ENCODE measurements at regions not wholly inside any gene's neighbourhood (a gene's known extent, or its start where the extent isn't known, plus 50 kb on each side); places are given as distances from the start of the nearest gene placed in this dataset.

DNA sequence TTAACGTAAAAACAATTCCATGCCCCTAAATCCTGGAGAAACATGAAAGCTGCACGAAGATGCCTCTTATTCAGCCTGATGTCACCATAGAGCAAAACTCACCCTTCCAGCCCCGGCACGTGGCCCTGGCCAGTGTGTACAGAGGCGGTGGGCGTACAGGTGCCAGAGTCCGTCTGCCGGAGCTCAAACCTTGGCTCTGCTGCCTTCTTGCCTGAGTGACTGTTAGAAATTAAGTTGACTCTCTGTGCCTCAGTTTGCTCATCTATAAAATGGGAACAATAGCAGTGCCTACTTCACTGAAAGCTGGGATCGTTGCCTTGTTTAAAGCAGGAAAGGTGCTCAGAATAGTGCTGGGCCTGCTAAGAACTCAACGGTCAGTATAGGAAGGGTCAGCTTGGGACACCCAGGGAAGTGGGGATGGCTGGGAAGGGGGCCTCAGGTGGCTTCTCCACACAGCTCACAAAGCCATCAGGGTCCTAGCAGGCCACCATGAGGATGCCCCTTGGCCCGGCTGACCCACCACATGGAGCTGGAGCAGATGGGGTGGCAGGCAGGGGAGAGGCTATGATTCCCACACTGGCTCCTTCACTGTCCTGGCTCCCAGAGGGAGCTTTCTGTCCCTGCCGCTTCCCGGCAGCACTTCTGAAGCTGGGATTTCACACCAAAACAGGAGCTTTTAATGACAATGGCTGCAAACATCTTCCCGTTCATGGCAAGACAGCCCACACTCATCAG is 237.2 kb downstream of the NPHP4 start:
- ChIA-PET CTCF (no interaction called here), POLR2A (no interaction called here)
- no peak for DNase-seq (ENCODE audit: extremely low spot score)
- TF ChIP-seq ARNT (IDR thresholded peaks at IDR 0.05) (no peak), NFRKB (IDR thresholded peaks at IDR 0.05) (no peak), SUZ12 (IDR thresholded peaks at IDR 0.05) (no peak), PKNOX1 (IDR thresholded peaks at IDR 0.05) (no peak), ELF4 (IDR thresholded peaks at IDR 0.05) (no peak), LEF1 (IDR thresholded peaks at IDR 0.05; ENCODE audit: borderline replicate concordance) (no peak), CTBP1 (IDR thresholded peaks at IDR 0.05; ENCODE audit: borderline replicate concordance) (no peak), FOXM1 (IDR thresholded peaks at IDR 0.05; ENCODE audit: borderline replicate concordance) (no peak), BHLHE40 (IDR thresholded peaks at IDR 0.05; ENCODE audit: borderline replicate concordance) (no peak)

GRCh38 chr1:5753549-5754421 is 238.4 kb downstream of the NPHP4 start:
- TF ChIP-seq SUZ12 (IDR thresholded peaks at IDR 0.05): no peak
- no peak for TF ChIP-seq L3MBTL2 (conservative IDR thresholded peaks at IDR 0.05)
- no peak for TF ChIP-seq LEF1 (IDR thresholded peaks at IDR 0.05; ENCODE audit: borderline replicate concordance)
- TF ChIP-seq ELF4 (IDR thresholded peaks at IDR 0.05): no peak
- TF ChIP-seq FOXK2 (IDR thresholded peaks at IDR 0.05): no peak
- TF ChIP-seq TARDBP (IDR thresholded peaks at IDR 0.05): no peak
- TF ChIP-seq ARNT (IDR thresholded peaks at IDR 0.05): no peak
- TF ChIP-seq FOXM1 (IDR thresholded peaks at IDR 0.05; ENCODE audit: borderline replicate concordance): no peak
- TF ChIP-seq SP1 (IDR thresholded peaks at IDR 0.05): no peak
- no peak for TF ChIP-seq BHLHE40 (IDR thresholded peaks at IDR 0.05; ENCODE audit: borderline replicate concordance)
- no peak for DNase-seq (ENCODE audit: extremely low spot score)
- ChIA-PET POLR2A (no interaction called here), CTCF (no interaction called here)

DNA sequence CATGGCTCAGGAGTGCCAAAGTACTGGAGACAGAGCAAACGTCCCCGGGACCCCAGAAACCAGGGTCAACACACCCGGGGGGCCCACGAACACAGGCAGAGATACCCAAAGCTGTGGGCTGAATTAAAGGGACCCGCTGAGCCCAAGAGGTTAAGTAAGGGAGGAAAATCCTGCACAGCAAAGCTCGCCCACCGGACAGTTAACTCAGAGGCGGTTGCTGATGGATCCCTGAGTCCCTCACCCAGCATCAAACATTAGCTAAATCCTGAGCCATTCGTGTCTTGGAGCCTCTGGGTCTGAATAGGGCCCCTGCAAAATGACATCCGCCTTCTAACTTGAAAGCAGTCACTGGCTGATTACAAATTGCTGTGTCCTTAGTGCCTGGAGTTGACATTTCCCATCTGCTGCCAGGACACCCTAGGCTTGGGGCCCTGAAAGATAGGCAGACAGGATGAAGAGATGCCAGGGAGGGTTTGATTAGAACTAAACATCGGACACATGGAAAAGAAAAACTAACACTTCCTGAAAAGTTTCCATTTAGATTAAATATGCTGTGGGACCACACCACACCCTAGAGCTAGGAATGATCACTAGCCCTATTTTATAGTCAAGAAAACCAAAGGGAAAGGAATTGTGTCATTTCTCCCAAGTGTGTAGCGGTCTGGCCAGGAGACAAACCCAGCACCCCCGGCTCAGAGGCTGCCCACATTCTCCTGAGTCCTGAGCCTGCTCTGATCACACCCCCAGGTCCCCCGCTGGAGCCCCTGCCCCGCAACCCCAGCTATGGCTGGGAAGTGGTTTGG is 239.3 kb downstream of the NPHP4 start:
- POLR2A ChIA-PET: no interaction called here
- CTCF ChIA-PET: no interaction called here
- TF ChIP-seq FOXM1 (IDR thresholded peaks at IDR 0.05; ENCODE audit: borderline replicate concordance) (no peak), NFRKB (IDR thresholded peaks at IDR 0.05) (no peak), FOXA1 (IDR thresholded peaks at IDR 0.05) (no peak), TARDBP (IDR thresholded peaks at IDR 0.05) (no peak), BHLHE40 (IDR thresholded peaks at IDR 0.05; ENCODE audit: borderline replicate concordance) (no peak), PKNOX1 (IDR thresholded peaks at IDR 0.05) (no peak), HDGF (IDR thresholded peaks at IDR 0.05; ENCODE audit: borderline replicate concordance) (no peak), CTBP1 (IDR thresholded peaks at IDR 0.05; ENCODE audit: borderline replicate concordance) (no peak), ELF4 (IDR thresholded peaks at IDR 0.05) (no peak), ARNT (IDR thresholded peaks at IDR 0.05) (no peak), FOXK2 (IDR thresholded peaks at IDR 0.05) (no peak), LEF1 (IDR thresholded peaks at IDR 0.05; ENCODE audit: borderline replicate concordance) (no peak), SUZ12 (IDR thresholded peaks at IDR 0.05) (no peak), ZNF384 (IDR thresholded peaks at IDR 0.05) (no peak), SP1 (IDR thresholded peaks at IDR 0.05) (no peak), L3MBTL2 (conservative IDR thresholded peaks at IDR 0.05) (no peak)
- DNase-seq (ENCODE audit: extremely low spot score): no peak

GRCh38 chr1:5751833-5752745 is 240.1 kb downstream of the NPHP4 start:
- ChIA-PET CTCF (no interaction called here), POLR2A (no interaction called here)
- TF ChIP-seq NFRKB (IDR thresholded peaks at IDR 0.05): no peak
- TF ChIP-seq TARDBP (IDR thresholded peaks at IDR 0.05): no peak
- no peak for DNase-seq (ENCODE audit: extremely low spot score)

DNA sequence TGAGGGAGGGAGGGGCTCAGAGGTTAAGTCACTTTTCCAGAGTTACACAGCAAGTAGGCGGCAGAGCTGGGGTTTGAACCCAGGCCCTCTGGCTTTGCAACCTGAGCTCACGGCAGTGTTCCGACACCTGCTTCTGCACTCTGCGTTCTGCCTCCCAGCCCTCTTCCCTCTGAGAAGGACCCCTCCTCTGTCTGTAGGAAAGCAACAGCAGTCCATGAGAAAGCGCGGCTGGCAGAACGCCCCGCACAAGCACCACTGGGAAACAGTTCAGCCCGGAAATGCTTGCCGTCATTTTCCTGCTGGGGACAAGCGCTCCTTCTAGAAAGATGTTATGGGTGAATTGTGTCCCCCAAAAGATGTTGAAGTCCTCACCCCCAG is 241.1 kb downstream of the NPHP4 start:
- DNase-seq (ENCODE audit: extremely low spot score): no peak
- CTCF ChIA-PET: no interaction called here
- TF ChIP-seq ELF4 (IDR thresholded peaks at IDR 0.05) (no peak), ARNT (IDR thresholded peaks at IDR 0.05) (no peak), SUZ12 (IDR thresholded peaks at IDR 0.05) (no peak), FOXM1 (IDR thresholded peaks at IDR 0.05; ENCODE audit: borderline replicate concordance) (no peak), PKNOX1 (IDR thresholded peaks at IDR 0.05) (no peak), L3MBTL2 (conservative IDR thresholded peaks at IDR 0.05) (no peak), LEF1 (IDR thresholded peaks at IDR 0.05; ENCODE audit: borderline replicate concordance) (no peak), BHLHE40 (IDR thresholded peaks at IDR 0.05; ENCODE audit: borderline replicate concordance) (no peak)
- POLR2A ChIA-PET: no interaction called here

All from HEK293T (cell line).